CD4-positive, alpha-beta memory T cell (primary cell): ENCODE measurements at regions not wholly inside any gene's neighbourhood (a gene's known extent, or its start where the extent isn't known, plus 50 kb on each side); places are given as distances from the start of the nearest gene placed in this dataset.

Experiments
- CTCF ChIA-PET: fragments of 350-600 bp; sonication (Branson Sonifier 250); formaldehyde crosslinking; loops from one replicate; lab custom pipeline; 2021; ENCODE audit warnings: inconsistent platforms; ENCODE audit not compliant: partially characterized antibody; lab: Charles Lee
- POLR2A ChIA-PET: fragments of 350-600 bp; sonication (Branson Sonifier 250); formaldehyde crosslinking; loops from one replicate; lab custom pipeline; 2021; ENCODE audit not compliant: partially characterized antibody; lab: Charles Lee
- DNase-seq, 5 donors: peaks; one replicate each; pipeline versions ENCODE4 v3.0.0 to v3.0.0-alpha.2; 2020 to 2022; ENCODE audit warnings: mixed read lengths in 1 of 5
- H3K27ac ChIP-seq: one replicate; pipeline ENCODE4 v1.7.0; 2013; ENCODE audit warnings: low read depth, low read length
- H3K27me3 ChIP-seq: 2 replicates; pipeline ENCODE4 v1.7.0; 2013; ENCODE audit warnings: mild to moderate bottlenecking, low read length, moderate library complexity; ENCODE audit not compliant: insufficient read depth
- H3K36me3 ChIP-seq: 2 replicates; pipeline ENCODE4 v1.7.0; 2013; ENCODE audit warnings: mild to moderate bottlenecking, low read length, moderate library complexity; ENCODE audit not compliant: insufficient read depth
- H3K4me1 ChIP-seq: 2 replicates; pipeline ENCODE4 v1.7.0; 2013; ENCODE audit warnings: mild to moderate bottlenecking, low read length, moderate library complexity; ENCODE audit not compliant: insufficient read depth
- H3K4me3 ChIP-seq, 2 donors: one replicate each; pipeline ENCODE4 v1.7.0; 2013; ENCODE audit warnings: low read length in 2 of 2, mild to moderate bottlenecking in 1 of 2
- H3K9me3 ChIP-seq, 2 donors: one replicate each; pipeline ENCODE4 v1.7.0; 2013; ENCODE audit warnings: low read length in 2 of 2, control low read depth in 1 of 2; ENCODE audit not compliant: control insufficient read depth in 1 of 2
- H3K27ac Mint-ChIP-seq, 7 donors: one replicate each; pipeline ENCODE4 v1.8.0; 2020 to 2021; ENCODE audit warnings: mixed read lengths in 7 of 7, mild to moderate bottlenecking in 6 of 7, inconsistent platforms in 3 of 7, moderate library complexity in 3 of 7
- H3K27me3 Mint-ChIP-seq, 2 donors: one replicate each; pipeline ENCODE4 v1.8.0; 2020 to 2021; ENCODE audit warnings: mixed read lengths in 2 of 2
- H3K36me3 Mint-ChIP-seq, 2 donors: one replicate each; pipeline ENCODE4 v1.8.0; 2020 to 2021; ENCODE audit warnings: mixed read lengths in 2 of 2, inconsistent platforms in 1 of 2, mild to moderate bottlenecking in 1 of 2
- H3K4me1 Mint-ChIP-seq, 4 donors: one replicate each; pipeline ENCODE4 v1.8.0; 2020 to 2021; ENCODE audit warnings: mixed read lengths in 4 of 4, mild to moderate bottlenecking in 1 of 4
- H3K4me3 Mint-ChIP-seq, 8 donors: one replicate each; pipeline ENCODE4 v1.8.0; 2020 to 2021; ENCODE audit warnings: mixed read lengths in 8 of 8, mild to moderate bottlenecking in 7 of 8, moderate library complexity in 6 of 8, inconsistent platforms in 3 of 8
- H3K9me3 Mint-ChIP-seq, 8 donors: one replicate each; pipeline ENCODE4 v1.8.0; 2020 to 2021; ENCODE audit warnings: mixed read lengths in 8 of 8, mild to moderate bottlenecking in 5 of 8, inconsistent platforms in 3 of 8, moderate library complexity in 1 of 8
- intact Hi-C: fragments of 100-400 bp; cut with micrococcal nuclease; formaldehyde crosslinking; loops from one replicate; pipeline ENCODE4 v1.15.1; 2023

- no peaks in the 10 kb centered on the region for H3K4me1 Mint-ChIP-seq
- H3K9me3 ChIP-seq: no peaks in the 10 kb centered on the region
- DNase-seq: no peak
Observed at GRCh38 chr16:54362591-54363206, 76.1 kb upstream of the IRX3 start.

GRCh38 chr16:54361246-54361645 is 74.7 kb upstream of the IRX3 start:
- H3K9me3 ChIP-seq: no peaks in the 10 kb centered on the region
- H3K4me3 Mint-ChIP-seq: no peak overlapping the region
- ChIA-PET CTCF (no interaction called here), POLR2A (interaction anchor here (0.7 kb wide), 1 partner anchor 9 kb away, joined by 3 read pairs; no protein-coding TSS in a partner anchor)
- no peak overlapping the region for H3K4me3 ChIP-seq
- no peaks in the 10 kb centered on the region for H3K4me1 Mint-ChIP-seq
- H3K36me3 ChIP-seq: no peaks in the 10 kb centered on the region
- no peaks in the 10 kb centered on the region for H3K27me3 ChIP-seq
- no peak overlapping the region for H3K27ac Mint-ChIP-seq
- DNase-seq: no peak
- peaks cover 0 to 6% (median under 1%) of the 10 kb centered on the region in 8 donors for H3K9me3 Mint-ChIP-seq
- no peaks in the 10 kb centered on the region for H3K4me1 ChIP-seq
- intact Hi-C loops: no loop called here
- H3K27ac ChIP-seq: no peak overlapping the region
- peaks cover 17 to 30% of the 10 kb centered on the region in 2 donors for H3K27me3 Mint-ChIP-seq
- H3K36me3 Mint-ChIP-seq: no peaks in the 10 kb centered on the region

More at GRCh38 chr16:54362591-54363206, 76.1 kb upstream of the IRX3 start:
- Mint-ChIP-seq H3K27ac (no peak overlapping the region), H3K4me3 (no peak overlapping the region), H3K36me3 (no peaks in the 10 kb centered on the region), H3K9me3 (peaks cover 0 to 5% (median under 1%) of the 10 kb centered on the region in 8 donors), H3K27me3 (peaks cover 17 to 27% of the 10 kb centered on the region in 2 donors)
- H3K4me1 ChIP-seq: no peaks in the 10 kb centered on the region
- intact Hi-C loops: no loop called here
- H3K36me3 ChIP-seq: no peaks in the 10 kb centered on the region
- POLR2A ChIA-PET: no interaction called here
- CTCF ChIA-PET: no interaction called here
- H3K27me3 ChIP-seq: no peaks in the 10 kb centered on the region
- H3K27ac ChIP-seq: no peak overlapping the region
- H3K4me3 ChIP-seq: no peak overlapping the region

GRCh38 chr16:54360681-54361080 is 74.1 kb upstream of the IRX3 start:
- peaks cover 17 to 30% of the 10 kb centered on the region in 2 donors for H3K27me3 Mint-ChIP-seq

GRCh38 chr16:54359555-54359954 is 73.0 kb upstream of the IRX3 start:
- H3K27me3 ChIP-seq: no peaks in the 10 kb centered on the region
- no peaks in the 10 kb centered on the region for H3K36me3 ChIP-seq
- H3K36me3 Mint-ChIP-seq: no peaks in the 10 kb centered on the region
- DNase-seq: no peak
- intact Hi-C loops: no loop called here
- H3K4me1 ChIP-seq: no peaks in the 10 kb centered on the region
- peaks cover 17 to 28% of the 10 kb centered on the region in 2 donors for H3K27me3 Mint-ChIP-seq
- H3K27ac ChIP-seq: no peak overlapping the region
- no peak overlapping the region for H3K4me3 ChIP-seq
- CTCF ChIA-PET: no interaction called here
- H3K9me3 ChIP-seq: no peaks in the 10 kb centered on the region
- H3K4me3 Mint-ChIP-seq: no peak overlapping the region
- H3K27ac Mint-ChIP-seq: no peak overlapping the region
- H3K9me3 Mint-ChIP-seq: peaks cover 0 to 9% (median 3%) of the 10 kb centered on the region in 8 donors
- POLR2A ChIA-PET: no interaction called here
- H3K4me1 Mint-ChIP-seq: no peaks in the 10 kb centered on the region

More at GRCh38 chr16:54360681-54361080, 74.1 kb upstream of the IRX3 start:
- ChIA-PET CTCF (no interaction called here), POLR2A (no interaction called here)
- DNase-seq: no peak
- Mint-ChIP-seq H3K4me3 (no peak overlapping the region), H3K4me1 (no peaks in the 10 kb centered on the region), H3K27ac (no peak overlapping the region), H3K36me3 (no peaks in the 10 kb centered on the region), H3K9me3 (peaks cover 0 to 9% (median 2%) of the 10 kb centered on the region in 8 donors)
- Histone ChIP-seq H3K4me3 (no peak overlapping the region), H3K36me3 (no peaks in the 10 kb centered on the region), H3K27ac (no peak overlapping the region), H3K4me1 (no peaks in the 10 kb centered on the region), H3K27me3 (no peaks in the 10 kb centered on the region), H3K9me3 (no peaks in the 10 kb centered on the region)
- intact Hi-C loops: no loop called here

GRCh38 chr16:54359081-54359480 is 72.5 kb upstream of the IRX3 start:
- Mint-ChIP-seq H3K27me3 (peaks cover 16 to 27% of the 10 kb centered on the region in 2 donors), H3K9me3 (peaks cover 2 to 11% (median 4%) of the 10 kb centered on the region in 8 donors), H3K27ac (no peak overlapping the region), H3K36me3 (no peaks in the 10 kb centered on the region), H3K4me1 (no peaks in the 10 kb centered on the region), H3K4me3 (no peak overlapping the region)
- no peak for DNase-seq
- Histone ChIP-seq H3K9me3 (no peaks in the 10 kb centered on the region), H3K4me3 (no peak overlapping the region), H3K27ac (no peak overlapping the region), H3K27me3 (no peaks in the 10 kb centered on the region), H3K36me3 (no peaks in the 10 kb centered on the region), H3K4me1 (no peaks in the 10 kb centered on the region)
- CTCF ChIA-PET: no interaction called here
- POLR2A ChIA-PET: no interaction called here
- intact Hi-C loops: no loop called here

GRCh38 chr16:54356391-54356790 is 69.8 kb upstream of the IRX3 start:
- Histone ChIP-seq H3K27ac (no peak overlapping the region), H3K27me3 (no peaks in the 10 kb centered on the region), H3K4me3 (no peak overlapping the region), H3K4me1 (no peaks in the 10 kb centered on the region), H3K36me3 (no peaks in the 10 kb centered on the region), H3K9me3 (no peaks in the 10 kb centered on the region)
- CTCF ChIA-PET: no interaction called here
- H3K9me3 Mint-ChIP-seq: peaks cover 0 to 18% (median 11%) of the 10 kb centered on the region in 8 donors
- no peak overlapping the region for H3K4me3 Mint-ChIP-seq
- H3K27me3 Mint-ChIP-seq: peaks cover 12 to 15% of the 10 kb centered on the region in 2 donors
- H3K27ac Mint-ChIP-seq: no peak overlapping the region
- POLR2A ChIA-PET: no interaction called here
- no peaks in the 10 kb centered on the region for H3K36me3 Mint-ChIP-seq
- no peak for DNase-seq
- intact Hi-C loops: no loop called here
- H3K4me1 Mint-ChIP-seq: no peaks in the 10 kb centered on the region

GRCh38 chr16:54355251-54355650 is 68.7 kb upstream of the IRX3 start:
- POLR2A ChIA-PET: no interaction called here
- H3K27ac ChIP-seq: no peak overlapping the region
- no peak for DNase-seq
- H3K27me3 ChIP-seq: no peaks in the 10 kb centered on the region
- intact Hi-C loops: no loop called here
- no peaks in the 10 kb centered on the region for H3K36me3 ChIP-seq
- H3K4me1 ChIP-seq: no peaks in the 10 kb centered on the region
- Mint-ChIP-seq H3K4me3 (no peak overlapping the region), H3K36me3 (no peaks in the 10 kb centered on the region), H3K27me3 (peaks cover 10 to 14% of the 10 kb centered on the region in 2 donors), H3K27ac (no peak overlapping the region), H3K4me1 (no peaks in the 10 kb centered on the region), H3K9me3 (peaks cover 0 to 18% (median 11%) of the 10 kb centered on the region in 8 donors)
- CTCF ChIA-PET: no interaction called here
- H3K4me3 ChIP-seq: no peak overlapping the region
- H3K9me3 ChIP-seq: no peaks in the 10 kb centered on the region
